ENCODE measurements at regions not wholly inside any gene's neighbourhood (a gene's known extent, or its start where the extent isn't known, plus 50 kb on each side); places are given as distances from the start of the nearest gene placed in this dataset.

DNA sequence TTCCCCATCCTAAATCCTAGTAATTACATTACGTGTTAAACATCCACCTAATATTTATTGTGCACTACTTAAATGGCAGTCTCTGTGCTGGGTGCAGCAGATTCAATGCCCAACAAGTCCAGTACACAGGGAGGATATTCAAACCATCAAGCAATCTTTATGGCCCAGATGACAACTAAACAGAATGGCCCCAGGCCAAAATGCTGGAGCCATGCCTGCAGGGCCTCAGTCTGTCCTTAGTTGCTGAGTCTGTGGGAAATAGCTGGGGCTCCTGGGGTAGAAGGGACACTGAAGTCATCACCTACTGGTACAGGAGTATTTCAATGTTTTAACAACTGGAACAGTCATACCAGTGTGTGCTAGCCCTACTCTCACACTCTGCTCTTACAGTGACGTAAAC is 153.5 kb downstream of the ZNF608 start:
- no peak overlapping the region for H3K9ac ChIP-seq (replicated peaks in 1 of 4; ENCODE audit: extremely low read depth in 1 of 4, low read depth in 3 of 4, low read length in 3 of 4)
- DNase-seq (ENCODE audit: low read depth in 1 of 2, low spot score in 2 of 2): no peak
- 95% methylated on average over 2 of the region's 2 CpGs; no CpG with 5 or more reads in 1 of the 2 experiments for WGBS, 2 experiments (ENCODE audit: extremely low coverage in 1 of 2, insufficient coverage in 1 of 2, insufficient read length in 1 of 2, insufficient replicate concordance in 2 of 2, low coverage in 1 of 2, low lambda C conversion rate in 2 of 2, missing lambda C conversion rate in 1 of 2)

More for the DNA sequence above, 153.5 kb downstream of the ZNF608 start:
- Histone ChIP-seq H3K4me2 (ENCODE audit: insufficient read depth in 1 of 2, low read depth in 2 of 2, low read length in 2 of 2) (no peak overlapping the region), H2BK12ac (ENCODE audit: low read depth, low read length) (peak overlapping the region; percentile 45), H3K23me2 (ENCODE audit: low read depth, low read length) (no peaks in the 10 kb centered on the region), H2BK120ac (replicated peaks; ENCODE audit: low read depth, low read length) (no peak overlapping the region), H3K9me3 (ENCODE audit: insufficient read depth in 2 of 2, low read depth in 1 of 2, low read length in 1 of 2) (no peaks in the 10 kb centered on the region), H2BK15ac (ENCODE audit: low read length) (no peak overlapping the region), H3K4me1 (replicated peaks in 1 of 4; ENCODE audit: control insufficient read depth in 3 of 4, insufficient read depth in 4 of 4, low read length in 3 of 4) (peaks cover 0 to 8% (median 2%) of the 10 kb centered on the region in 4 experiments; a peak in 3 of 7 replicates), H3K4ac (replicated peaks; ENCODE audit: insufficient read length, low read depth, low read length) (no peak overlapping the region), H3K4me3 (ENCODE audit: extremely low read depth in 1 of 4, insufficient read depth in 2 of 4, low read depth in 3 of 4, low read length in 4 of 4) (no peak overlapping the region), H3K36me3 (ENCODE audit: control insufficient read depth in 2 of 4, insufficient read depth in 4 of 4, low read length in 3 of 4) (no peaks in the 10 kb centered on the region; a peak in 1 of 8 replicates), H3K56ac (replicated peaks; ENCODE audit: insufficient read length, low read depth, low read length) (no peak overlapping the region), H3K18ac (ENCODE audit: extremely low read depth, low read length) (no peak overlapping the region), H3K14ac (ENCODE audit: insufficient read length) (no peak overlapping the region), H2AK5ac (ENCODE audit: low read depth, low read length) (no peak overlapping the region), H3K79me1 (ENCODE audit: low read depth, low read length) (no peaks in the 10 kb centered on the region), H2BK5ac (ENCODE audit: low read depth, low read length) (no peak overlapping the region), H4K91ac (replicated peaks; ENCODE audit: insufficient read length, low read length) (peak overlapping the region; percentile 61), H4K20me1 (replicated peaks in 1 of 2; ENCODE audit: control insufficient read depth in 1 of 2, insufficient read depth in 2 of 2, low read length in 2 of 2) (no peaks in the 10 kb centered on the region), H3K79me2 (ENCODE audit: control insufficient read depth in 1 of 2, insufficient read depth in 2 of 2, low read length in 2 of 2) (no peaks in the 10 kb centered on the region), H2AFZ (ENCODE audit: low read length) (no peak overlapping the region), H2BK20ac (ENCODE audit: low read length) (0 out of 2 replicates have a peak overlapping the region, but pooled peaks have one; percentile 8), H3K27ac (ENCODE audit: low read depth, low read length) (no peak overlapping the region), H3K27me3 (replicated peaks in 1 of 4; ENCODE audit: control insufficient read depth in 3 of 4, extremely low read depth in 1 of 4, insufficient read depth in 3 of 4, low read length in 3 of 4) (no peaks in the 10 kb centered on the region), H4K5ac (ENCODE audit: insufficient read length, low read depth, low read length) (no peak overlapping the region), H4K8ac (ENCODE audit: extremely low read depth, insufficient read depth, low read length) (no peak overlapping the region), H3K23ac (ENCODE audit: insufficient read length) (no peak overlapping the region)
- CTCF ChIA-PET (ENCODE audit: partially characterized antibody): interaction anchor here (0.7 kb wide), 1 partner anchor 9 kb away, joined by 3 read pairs; no protein-coding TSS in a partner anchor
- TF ChIP-seq NRF1 (IDR thresholded peaks at IDR 0.05; ENCODE audit: low read depth, low read length) (no peak), CHD1 (IDR thresholded peaks at IDR 0.05; ENCODE audit: low read depth, low read length) (no peak), HDAC2 (IDR thresholded peaks at IDR 0.05; ENCODE audit: borderline replicate concordance in 1 of 2, low read depth in 2 of 2, low read length in 2 of 2) (no peak), KDM1A (IDR thresholded peaks at IDR 0.05; ENCODE audit: borderline replicate concordance, low read length) (no peak), KDM5A (IDR thresholded peaks at IDR 0.05; ENCODE audit: low read length) (no peak), CBX8 (IDR thresholded peaks at IDR 0.05; ENCODE audit: borderline replicate concordance, low read depth, low read length) (no peak)
- TF ChIP-seq, protein P1, sequence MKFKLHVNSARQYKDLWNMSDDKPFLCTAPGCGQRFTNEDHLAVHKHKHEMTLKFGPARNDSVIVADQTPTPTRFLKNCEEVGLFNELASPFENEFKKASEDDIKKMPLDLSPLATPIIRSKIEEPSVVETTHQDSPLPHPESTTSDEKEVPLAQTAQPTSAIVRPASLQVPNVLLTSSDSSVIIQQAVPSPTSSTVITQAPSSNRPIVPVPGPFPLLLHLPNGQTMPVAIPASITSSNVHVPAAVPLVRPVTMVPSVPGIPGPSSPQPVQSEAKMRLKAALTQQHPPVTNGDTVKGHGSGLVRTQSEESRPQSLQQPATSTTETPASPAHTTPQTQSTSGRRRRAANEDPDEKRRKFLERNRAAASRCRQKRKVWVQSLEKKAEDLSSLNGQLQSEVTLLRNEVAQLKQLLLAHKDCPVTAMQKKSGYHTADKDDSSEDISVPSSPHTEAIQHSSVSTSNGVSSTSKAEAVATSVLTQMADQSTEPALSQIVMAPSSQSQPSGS (IDR thresholded peaks at IDR 0.05; ENCODE audit: low read length): no peak
- FAIRE-seq: no peak
- POLR2A ChIA-PET (ENCODE audit: partially characterized antibody): no interaction called here

Data from H1 (cell line).